ENCODE measurements at regions not wholly inside any gene's neighbourhood (a gene's known extent, or its start where the extent isn't known, plus 50 kb on each side); places are given as distances from the start of the nearest gene placed in this dataset.

GRCh38 chr18:6592522-6592921 lies 137.0 kb upstream of the ARHGAP28 start:
- TF ChIP-seq EGR1 (IDR thresholded peaks at IDR 0.05; ENCODE audit: borderline replicate concordance, low read depth, low read length): no peak
- no peak for TF ChIP-seq EZH2 (IDR thresholded peaks at IDR 0.05; ENCODE audit: low read depth, low read length, severe bottlenecking)
- no peak for TF ChIP-seq TBP (IDR thresholded peaks at IDR 0.05; ENCODE audit: low read depth, low read length)
- TF ChIP-seq SP1 (IDR thresholded peaks at IDR 0.05; ENCODE audit: low read depth, low read length): no peak
- TF ChIP-seq CHD1 (IDR thresholded peaks at IDR 0.05; ENCODE audit: low read depth, low read length): no peak
